Large intestine (tissue), 3 donors: ENCODE measurements at regions not wholly inside any gene's neighbourhood (a gene's known extent, or its start where the extent isn't known, plus 50 kb on each side); places are given as distances from the start of the nearest gene placed in this dataset.

Experiments used
- DNase-seq, 2 donors: peaks; one replicate each; pipeline versions ENCODE4 v3.0.0 to v3.0.0-alpha.2; 2013
- H3K27ac ChIP-seq: one replicate; pipeline ENCODE4 v1.5.1; 2013; ENCODE audit warnings: low read length
- H3K27me3 ChIP-seq: 2 replicates; pipeline ENCODE4 v1.6.1; 2013; ENCODE audit warnings: low read length; ENCODE audit not compliant: control insufficient read depth, insufficient read depth
- H3K36me3 ChIP-seq: 2 replicates; pipeline ENCODE4 v1.6.1; 2013; ENCODE audit warnings: low read length; ENCODE audit not compliant: control insufficient read depth, insufficient read depth
- H3K4me1 ChIP-seq: one replicate; pipeline ENCODE4 v1.6.1; 2013; ENCODE audit warnings: low read length; ENCODE audit not compliant: control insufficient read depth, insufficient read depth
- H3K4me3 ChIP-seq: one replicate; pipeline ENCODE4 v1.5.1; 2013; ENCODE audit warnings: low read length
- H3K9me3 ChIP-seq: one replicate; pipeline ENCODE4 v1.6.1; 2013; ENCODE audit warnings: mild to moderate bottlenecking, low read depth, low read length, moderate library complexity; ENCODE audit not compliant: control insufficient read depth
- WGBS: methylation state at CpG from one replicate; pipeline ENCODE4 v1.1.5; 2013; ENCODE audit warnings: low lambda C conversion rate; ENCODE audit not compliant: insufficient coverage; 5-methylcytosine and 5-hydroxymethylcytosine counted together

DNA sequence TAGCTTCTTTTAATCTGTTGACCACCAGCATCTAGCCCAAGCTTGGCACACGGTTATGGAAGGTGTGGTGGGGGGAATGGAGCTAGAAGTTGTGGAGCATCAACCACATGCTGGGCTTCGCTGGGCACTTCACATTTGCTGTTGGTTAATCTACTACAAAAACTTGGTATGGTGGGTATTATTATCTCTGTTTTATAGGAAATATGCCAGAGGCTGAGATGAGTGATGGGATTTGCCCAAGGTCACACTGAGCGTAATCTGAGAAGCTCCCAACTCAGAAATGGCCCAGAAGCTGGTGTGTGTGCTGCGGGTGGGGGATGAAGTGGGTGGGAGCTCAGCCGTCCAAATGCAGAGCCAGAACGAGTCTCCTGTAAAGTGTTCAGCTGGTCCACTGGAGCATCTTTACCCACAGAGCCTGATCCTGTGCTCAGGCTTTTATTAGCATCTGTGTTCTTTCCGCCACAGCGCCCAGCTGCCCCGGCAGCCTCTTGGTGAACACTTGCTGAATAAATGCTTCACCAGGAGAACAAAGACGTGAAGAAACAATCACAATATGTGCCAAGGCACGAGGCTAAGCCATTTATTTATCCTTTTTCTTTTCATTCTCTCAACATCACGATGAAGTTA, 98.6 kb upstream of the JUN start:
- H3K27ac ChIP-seq = peak overlapping the region; percentile 43
- 70% methylated on average over 2 of the region's 12 CpGs for WGBS
- no peaks in the 10 kb centered on the region for H3K9me3 ChIP-seq
- H3K27me3 ChIP-seq = no peaks in the 10 kb centered on the region
- H3K4me3 ChIP-seq = no peak overlapping the region
- no peaks in the 10 kb centered on the region for H3K36me3 ChIP-seq
- peak in 1 of 2 donors; percentile 4 for DNase-seq
- peaks cover 55% of the 10 kb centered on the region for H3K4me1 ChIP-seq

- peaks cover 60% of the 10 kb centered on the region for H3K4me1 ChIP-seq
- 9% methylated on average over 4 of the region's 12 CpGs for WGBS
- no peaks in the 10 kb centered on the region for H3K36me3 ChIP-seq
- no peak overlapping the region for H3K4me3 ChIP-seq
- no peaks in the 10 kb centered on the region for H3K27me3 ChIP-seq
- H3K9me3 ChIP-seq = no peaks in the 10 kb centered on the region
- peak; percentile 73 to 91 for DNase-seq
- H3K27ac ChIP-seq = peak overlapping the region; percentile 93
Observed at GRCh38 chr1:58883037-58883887, 99.4 kb upstream of the JUN start.

- no peaks in the 10 kb centered on the region for H3K36me3 ChIP-seq
- WGBS = no CpG with 5 or more reads among the region's 4 CpGs
- peak; percentile 34 to 79 for DNase-seq
- peak overlapping the region; percentile 93 for H3K27ac ChIP-seq
- H3K9me3 ChIP-seq = no peaks in the 10 kb centered on the region
- no peaks in the 10 kb centered on the region for H3K27me3 ChIP-seq
- no peak overlapping the region for H3K4me3 ChIP-seq
- H3K4me1 ChIP-seq = peaks cover 63% of the 10 kb centered on the region
Observed at GRCh38 chr1:58883888-58884482, 100.1 kb upstream of the JUN start.

DNA sequence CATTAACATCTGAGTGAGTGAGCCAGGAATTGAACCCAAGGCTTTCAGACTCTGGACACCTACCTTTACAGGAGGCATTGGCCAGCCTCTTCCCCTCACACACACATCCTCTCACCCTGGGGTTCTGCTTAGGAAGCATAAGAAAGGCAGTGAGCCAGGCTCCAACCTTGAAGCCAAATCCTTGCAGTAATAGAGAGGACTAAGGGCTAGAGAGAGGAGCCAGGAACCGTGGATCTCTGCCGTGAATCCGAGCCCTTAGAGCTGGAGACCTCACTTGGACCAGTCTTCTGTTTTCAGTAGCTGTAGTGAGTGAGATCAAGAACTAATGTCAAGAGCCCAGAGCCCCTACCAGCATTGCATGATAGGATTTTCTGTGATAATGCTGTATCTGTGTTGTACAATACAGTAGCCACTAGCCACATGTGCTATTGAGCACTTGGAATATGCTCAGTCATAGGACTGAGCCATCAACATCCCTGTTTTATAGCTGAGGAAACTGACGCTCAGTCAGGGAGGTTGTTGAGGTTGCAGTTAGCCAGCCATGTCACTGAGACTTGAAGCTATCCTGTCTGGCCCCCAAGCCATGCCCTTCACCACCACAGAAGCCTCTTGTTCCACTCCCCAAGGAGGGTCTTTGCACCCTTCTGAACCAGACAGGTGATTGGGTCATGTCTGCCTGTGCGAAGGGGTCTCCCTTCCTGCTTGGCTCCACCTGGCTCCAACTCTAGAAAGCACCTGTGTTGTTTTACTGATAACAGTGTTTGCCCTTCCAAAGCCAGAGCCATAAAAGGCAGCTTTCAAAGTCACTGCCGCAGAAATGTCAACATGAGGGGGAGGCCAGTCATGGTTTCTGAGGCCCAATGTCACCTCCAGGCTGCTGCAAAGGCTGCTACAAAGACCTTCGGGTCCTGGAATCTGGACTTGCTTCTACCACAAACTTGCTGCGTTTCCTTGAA, 101.1 kb upstream of the JUN start:
- H3K36me3 ChIP-seq = no peaks in the 10 kb centered on the region
- peak overlapping the region; percentile 93 for H3K27ac ChIP-seq
- peak; percentile 95 to 99 for DNase-seq
- no CpG with 5 or more reads among the region's 8 CpGs for WGBS
- no peaks in the 10 kb centered on the region for H3K27me3 ChIP-seq
- H3K9me3 ChIP-seq = no peaks in the 10 kb centered on the region
- H3K4me3 ChIP-seq = no peak overlapping the region
- H3K4me1 ChIP-seq = peaks cover 66% of the 10 kb centered on the region

DNA sequence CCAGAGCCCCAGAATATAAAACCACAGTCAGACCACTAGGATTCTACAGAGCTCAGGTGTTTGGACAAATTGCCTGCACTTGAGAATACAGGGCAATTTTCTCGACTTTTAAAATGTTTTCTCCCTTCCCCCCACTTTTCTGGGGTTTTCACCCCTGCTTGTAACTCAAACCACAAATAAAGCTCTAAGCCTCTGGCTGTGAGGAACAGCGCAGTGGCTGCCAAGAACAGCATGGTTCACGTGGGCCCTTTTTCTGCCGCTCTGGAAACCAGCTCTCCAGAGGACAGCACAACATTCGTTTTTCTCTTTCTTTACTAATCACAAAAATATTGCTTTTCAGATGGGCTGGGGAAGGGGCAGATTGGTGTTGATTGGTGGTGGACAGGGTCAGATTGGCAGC, 102.2 kb upstream of the JUN start:
- Histone ChIP-seq H3K4me1 (peaks cover 74% of the 10 kb centered on the region), H3K27me3 (no peaks in the 10 kb centered on the region)
- WGBS = no CpG with 5 or more reads among the region's 5 CpGs

DNA sequence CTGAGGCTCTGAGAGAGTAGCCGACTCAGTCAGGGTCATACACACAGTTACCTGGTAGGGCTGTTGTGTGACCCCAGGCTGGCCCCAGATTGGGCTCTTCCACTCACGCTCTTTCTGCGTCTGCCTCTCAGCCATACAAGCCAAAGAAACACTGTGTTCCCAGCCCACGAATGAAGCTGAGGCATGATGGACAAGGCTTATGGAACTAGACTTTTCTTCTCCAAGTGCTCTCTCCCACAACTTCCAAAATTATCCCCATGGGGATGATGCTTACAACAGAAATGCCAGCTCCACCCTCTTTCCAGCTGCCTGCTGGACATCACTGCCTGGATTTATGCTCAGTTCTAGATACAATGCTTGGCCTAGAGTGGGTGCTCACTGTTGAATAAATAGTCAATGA, 102.8 kb upstream of the JUN start:
- DNase-seq = no peak
- Histone ChIP-seq H3K36me3 (no peaks in the 10 kb centered on the region), H3K27me3 (no peaks in the 10 kb centered on the region), H3K27ac (peak overlapping the region; percentile 93), H3K4me3 (no peak overlapping the region), H3K9me3 (no peaks in the 10 kb centered on the region), H3K4me1 (peaks cover 76% of the 10 kb centered on the region)
- no CpG with 5 or more reads among the region's 4 CpGs for WGBS

More for the DNA sequence above, 102.2 kb upstream of the JUN start:
- peak overlapping the region; percentile 93 for H3K27ac ChIP-seq
- no peak for DNase-seq
- no peaks in the 10 kb centered on the region for H3K36me3 ChIP-seq
- H3K9me3 ChIP-seq = no peaks in the 10 kb centered on the region
- no peak overlapping the region for H3K4me3 ChIP-seq

DNA sequence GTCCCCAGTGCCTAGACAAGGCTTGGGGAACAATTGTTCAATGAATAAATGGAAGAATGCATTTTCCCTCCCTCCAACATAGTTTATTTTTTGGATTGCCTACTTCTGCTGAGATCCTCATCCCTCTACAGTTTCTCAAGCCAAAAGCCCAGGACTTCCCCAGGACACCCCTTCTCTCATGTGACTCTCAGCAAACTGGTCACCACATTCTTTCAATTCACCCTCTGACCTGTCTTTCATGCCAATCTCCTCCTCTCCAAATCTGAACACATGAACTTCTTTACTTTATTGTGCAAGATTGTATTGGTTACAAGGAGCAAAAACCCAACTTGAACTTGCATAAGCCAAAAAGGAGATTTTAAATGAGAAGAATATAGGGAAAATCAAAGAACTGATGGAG, 103.2 kb upstream of the JUN start:
- DNase-seq = no peak
- Histone ChIP-seq H3K27me3 (no peaks in the 10 kb centered on the region), H3K27ac (no peak overlapping the region), H3K4me1 (peaks cover 73% of the 10 kb centered on the region), H3K9me3 (no peaks in the 10 kb centered on the region), H3K36me3 (no peaks in the 10 kb centered on the region), H3K4me3 (no peak overlapping the region)

- Histone ChIP-seq H3K4me1 (peaks cover 56% of the 10 kb centered on the region), H3K9me3 (no peaks in the 10 kb centered on the region)
Observed at GRCh38 chr1:58888833-58889232, 105.0 kb upstream of the JUN start.

DNA sequence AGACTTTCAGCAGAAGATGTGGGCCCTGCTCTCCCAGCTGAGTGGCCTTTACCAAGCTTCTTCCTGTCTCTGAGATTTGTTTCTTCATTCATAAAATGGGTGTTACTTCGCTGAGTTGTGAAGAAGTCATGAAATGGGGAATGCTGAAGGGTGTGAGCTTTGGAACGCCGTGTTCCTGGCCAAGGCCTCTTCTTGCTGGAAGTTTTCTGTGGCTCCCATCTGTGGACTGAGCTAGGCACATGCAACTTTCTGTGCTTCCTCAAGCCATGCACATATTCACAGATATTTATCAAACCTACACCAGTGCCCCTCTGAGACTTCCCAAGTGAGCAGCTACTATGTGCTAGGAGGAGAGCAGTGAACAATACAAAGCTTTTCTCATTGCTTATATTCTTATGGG, 106.3 kb upstream of the JUN start:
- WGBS = no CpG with 5 or more reads among the region's 3 CpGs
- H3K4me1 ChIP-seq = peaks cover 47% of the 10 kb centered on the region
- no peaks in the 10 kb centered on the region for H3K36me3 ChIP-seq
- H3K4me3 ChIP-seq = no peak overlapping the region
- H3K27ac ChIP-seq = peak overlapping the region; percentile 42
- peak in 1 of 2 donors; percentile 32 for DNase-seq
- H3K27me3 ChIP-seq = no peaks in the 10 kb centered on the region
- no peaks in the 10 kb centered on the region for H3K9me3 ChIP-seq

More at GRCh38 chr1:58888833-58889232, 105.0 kb upstream of the JUN start:
- Histone ChIP-seq H3K27me3 (no peaks in the 10 kb centered on the region), H3K36me3 (no peaks in the 10 kb centered on the region), H3K27ac (no peak overlapping the region), H3K4me3 (no peak overlapping the region)
- no CpG with 5 or more reads among the region's 5 CpGs for WGBS
- peak in 1 of 2 donors; percentile 1 for DNase-seq

DNA sequence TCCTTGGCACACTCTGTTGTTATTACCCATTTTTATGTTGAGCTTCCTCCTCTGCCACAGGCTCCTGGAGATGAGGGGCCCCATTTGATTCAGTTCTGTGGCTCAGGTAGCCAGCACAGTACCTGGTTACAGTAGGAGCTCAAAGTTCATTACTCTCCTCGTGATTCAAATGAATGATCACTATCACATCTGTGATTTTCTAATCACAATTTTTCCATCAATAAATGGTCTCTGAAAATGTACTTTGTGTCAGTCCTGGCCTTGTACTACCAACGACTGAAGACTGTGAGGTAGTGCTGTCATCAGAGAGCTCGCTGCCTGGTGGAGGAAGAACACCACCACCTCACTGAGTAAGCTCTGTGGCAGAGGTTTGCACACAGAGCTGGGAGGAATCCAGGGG, 106.8 kb upstream of the JUN start:
- H3K4me3 ChIP-seq = no peak overlapping the region
- DNase-seq = peak; percentile 54 to 84
- H3K27me3 ChIP-seq = no peaks in the 10 kb centered on the region
- peak overlapping the region; percentile 42 for H3K27ac ChIP-seq
- WGBS = no CpG with 5 or more reads among the region's 3 CpGs
- H3K36me3 ChIP-seq = no peaks in the 10 kb centered on the region
- peaks cover 51% of the 10 kb centered on the region for H3K4me1 ChIP-seq
- no peaks in the 10 kb centered on the region for H3K9me3 ChIP-seq
